ENCODE measurements at regions not wholly inside any gene's neighbourhood (a gene's known extent, or its start where the extent isn't known, plus 50 kb on each side); places are given as distances from the start of the nearest gene placed in this dataset.

DNA sequence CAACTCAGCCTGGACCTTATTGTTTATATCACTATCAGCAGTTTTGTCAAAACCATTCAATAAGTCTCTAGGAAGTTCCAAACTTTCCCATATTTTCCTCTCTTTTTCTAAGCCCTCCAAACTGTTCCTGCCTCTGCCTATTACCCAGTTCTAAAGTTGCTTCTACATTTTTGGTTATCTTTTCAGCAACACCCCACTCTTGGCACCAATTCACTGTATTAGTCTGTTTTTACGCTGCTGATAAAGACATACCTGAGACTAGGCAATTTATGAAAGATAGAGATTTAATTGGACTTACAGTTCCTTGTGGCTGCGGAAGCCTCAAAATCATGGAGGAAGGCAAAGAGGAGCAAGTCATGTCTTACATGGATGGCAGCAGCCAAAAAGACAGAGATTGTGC lies 744.4 kb upstream of the ADAMTS16 start:
- DNase-seq (ENCODE audit: low spot score) = no peak

DNA sequence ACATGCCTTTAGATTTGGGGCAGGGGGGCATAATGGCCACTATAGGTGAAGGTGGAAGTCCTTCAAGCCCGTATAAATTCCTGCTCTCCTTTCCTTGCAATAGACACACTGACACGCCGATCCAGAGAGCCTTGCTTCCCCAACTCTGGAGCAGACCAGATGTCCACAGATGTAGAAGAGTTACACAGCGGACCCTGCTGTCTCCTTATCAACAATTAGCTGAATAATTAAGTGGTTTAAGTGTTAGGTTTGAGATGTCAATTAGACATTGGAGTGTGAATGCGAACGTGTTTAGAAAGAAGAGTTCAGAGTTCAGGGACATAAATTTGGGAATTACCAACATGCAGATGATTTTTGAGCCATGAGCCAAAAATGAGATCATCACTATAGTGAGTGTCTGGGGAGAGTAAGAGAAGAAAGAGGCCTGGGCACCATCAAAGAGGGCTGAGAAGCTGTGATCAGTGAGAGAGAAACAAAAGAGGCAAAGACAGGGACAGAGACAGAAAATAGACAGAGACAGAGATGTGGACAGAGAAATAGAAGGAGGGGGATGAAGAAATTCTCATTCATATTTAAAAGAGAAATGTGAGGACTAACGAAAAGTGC lies 734.4 kb upstream of the ADAMTS16 start:
- no peak for DNase-seq (ENCODE audit: low spot score)

DNA sequence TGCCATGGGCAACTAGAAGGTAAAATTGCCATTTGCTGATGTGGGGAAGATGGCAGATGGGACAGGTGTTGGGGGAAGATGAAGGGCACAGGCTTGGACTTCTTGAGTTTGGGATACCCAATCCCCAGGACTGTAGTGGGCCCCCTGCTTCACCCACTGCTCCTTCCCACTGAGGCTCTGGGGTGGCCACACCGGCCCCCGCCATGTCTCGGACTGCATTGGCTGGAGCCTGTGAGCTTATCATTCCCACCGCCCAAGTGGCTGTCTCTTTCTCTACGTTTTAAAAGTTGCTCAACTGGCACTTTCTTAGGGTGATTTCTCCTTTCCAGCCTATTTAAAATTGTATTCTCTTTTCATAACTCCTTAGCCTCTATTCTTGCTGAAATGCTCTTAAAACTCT lies 730.0 kb upstream of the ADAMTS16 start:
- no peak for DNase-seq (ENCODE audit: low spot score)

DNA sequence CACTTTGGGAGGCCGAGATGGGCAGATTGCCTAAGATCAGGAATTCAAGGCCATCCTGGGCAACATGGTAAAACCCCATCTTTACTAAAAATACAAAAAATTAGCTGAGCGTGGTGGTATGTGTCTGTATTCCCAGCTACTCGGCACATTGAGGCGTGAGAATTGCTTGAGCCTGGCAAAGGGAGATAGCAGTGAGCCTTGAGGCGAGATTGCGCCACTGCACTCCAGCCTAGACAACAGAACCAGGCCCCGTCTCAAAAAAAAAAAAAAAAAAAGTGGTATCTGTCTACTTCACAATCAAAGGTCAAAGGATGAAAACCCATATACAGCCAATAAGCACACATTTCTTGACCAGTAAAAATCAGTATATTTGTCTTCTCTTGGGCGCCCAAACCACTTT lies 728.5 kb upstream of the ADAMTS16 start:
- DNase-seq (ENCODE audit: low spot score) = no peak

DNA sequence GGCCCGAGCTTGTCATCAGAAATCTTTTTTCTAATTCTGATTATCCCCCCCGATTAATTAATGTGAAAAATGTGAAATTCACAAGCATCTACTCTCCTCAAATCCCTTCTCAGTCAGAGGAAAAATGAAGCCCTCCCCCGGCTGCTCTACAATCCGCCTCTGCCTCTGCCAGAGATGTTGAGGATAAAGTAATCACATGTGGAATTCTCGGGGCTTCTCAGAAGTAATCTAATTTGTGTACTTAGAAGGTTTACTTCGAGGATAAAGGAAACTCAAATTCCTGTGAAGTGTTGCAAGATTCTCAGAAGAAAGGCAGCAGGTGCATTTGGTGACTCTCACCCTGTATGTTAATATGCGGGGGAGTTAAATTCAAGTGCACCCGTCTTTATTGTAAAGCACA lies 726.1 kb upstream of the ADAMTS16 start:
- no peak for DNase-seq (ENCODE audit: low spot score)

DNA sequence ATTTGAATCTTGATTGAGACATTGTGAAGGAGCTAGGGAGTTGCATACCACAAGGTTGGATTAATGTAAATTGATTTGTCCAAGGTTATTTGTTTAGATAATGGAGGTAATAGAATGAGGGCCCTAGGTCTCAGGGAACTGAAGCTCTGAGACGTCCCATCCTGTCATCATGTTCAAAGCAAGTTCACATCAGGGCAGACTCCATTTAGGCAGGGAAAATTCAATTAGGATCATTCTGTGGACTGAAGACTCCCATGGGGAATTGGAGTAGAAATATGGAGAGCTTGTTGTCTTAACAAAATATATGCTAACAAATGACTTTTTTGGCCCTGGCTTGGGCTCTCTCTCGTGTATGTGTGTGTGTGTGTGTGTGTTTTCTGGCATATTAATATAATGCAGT lies 722.0 kb upstream of the ADAMTS16 start:
- no peak for DNase-seq (ENCODE audit: low spot score)

DNA sequence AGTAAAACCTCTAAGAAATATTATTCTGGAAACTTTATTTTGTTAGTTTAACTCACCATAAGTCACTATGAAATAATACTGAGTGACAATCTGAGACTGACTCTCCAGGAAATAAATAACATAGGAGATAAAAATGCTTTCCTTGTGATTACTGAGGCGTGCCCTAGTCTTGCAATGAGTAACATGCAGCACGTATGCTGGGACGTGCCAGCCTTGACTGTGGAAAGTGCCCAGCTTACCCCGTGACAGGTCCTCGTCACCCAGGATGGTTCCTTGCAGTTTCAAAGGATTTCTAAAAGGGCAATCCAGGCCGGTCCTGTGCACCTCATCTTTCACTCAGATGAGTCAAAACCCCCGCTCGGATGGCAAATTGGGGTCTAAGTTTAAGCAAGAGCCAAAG lies 720.8 kb upstream of the ADAMTS16 start:
- DNase-seq (ENCODE audit: low spot score) = no peak

DNA sequence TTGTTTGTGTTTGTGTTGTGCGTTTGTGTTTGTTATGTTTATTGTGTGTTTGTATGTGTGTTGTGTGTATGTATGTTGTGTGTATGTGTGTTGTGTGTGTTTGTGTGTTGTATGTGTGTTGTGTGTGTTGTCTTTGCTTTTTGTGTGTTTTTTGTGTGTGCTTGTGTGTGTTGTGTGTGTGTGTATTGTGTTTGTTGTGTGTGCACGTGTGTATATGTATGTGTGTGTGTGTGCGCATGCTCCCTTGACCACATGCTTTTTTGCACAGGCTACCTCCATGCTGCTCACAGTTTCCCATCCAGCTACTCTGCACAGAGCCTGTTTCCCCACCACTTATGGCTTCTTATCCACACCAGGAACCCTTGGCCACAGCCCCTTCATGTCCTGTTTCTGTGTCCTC lies 720.0 kb upstream of the ADAMTS16 start:
- DNase-seq (ENCODE audit: low spot score) = no peak

DNA sequence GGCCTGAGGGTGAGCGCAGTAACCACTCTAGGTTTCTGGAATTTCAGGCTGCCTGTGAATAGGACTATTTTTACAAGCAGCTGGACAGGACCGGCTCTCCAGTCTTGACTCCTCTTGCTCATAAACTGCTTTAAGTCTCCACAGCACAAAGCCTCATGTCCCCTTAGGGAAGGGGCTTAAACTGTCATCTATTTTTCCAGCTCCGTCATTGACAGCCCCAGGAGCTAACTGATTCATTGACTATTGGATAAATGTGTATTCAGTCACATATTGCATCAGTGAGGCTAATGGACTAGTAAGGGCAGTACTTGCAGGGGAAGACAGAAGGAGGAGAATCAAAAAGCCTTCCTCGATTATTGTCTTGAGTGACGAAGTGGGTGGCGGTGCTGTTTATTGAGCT lies 719.4 kb upstream of the ADAMTS16 start:
- no peak for DNase-seq (ENCODE audit: low spot score)

DNA sequence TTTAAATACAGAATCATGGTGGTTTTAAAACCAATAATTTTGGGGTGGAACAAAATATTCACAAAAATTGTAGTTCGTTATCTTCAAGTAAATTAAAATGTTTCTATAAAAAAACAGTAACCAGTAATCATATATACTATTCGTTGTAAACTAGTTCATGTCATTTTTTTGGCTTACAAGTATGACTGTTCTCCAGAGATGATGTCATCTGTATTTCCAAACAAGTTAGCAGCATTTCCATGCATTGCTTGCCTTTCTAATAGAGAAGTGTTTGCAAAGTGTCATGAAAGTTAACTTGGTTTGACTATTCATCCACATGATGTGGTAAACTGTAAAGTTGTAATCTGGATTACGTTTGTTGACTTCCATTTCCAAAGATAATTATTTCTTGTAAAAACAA lies 717.9 kb upstream of the ADAMTS16 start:
- no peak for DNase-seq (ENCODE audit: low spot score)

DNA sequence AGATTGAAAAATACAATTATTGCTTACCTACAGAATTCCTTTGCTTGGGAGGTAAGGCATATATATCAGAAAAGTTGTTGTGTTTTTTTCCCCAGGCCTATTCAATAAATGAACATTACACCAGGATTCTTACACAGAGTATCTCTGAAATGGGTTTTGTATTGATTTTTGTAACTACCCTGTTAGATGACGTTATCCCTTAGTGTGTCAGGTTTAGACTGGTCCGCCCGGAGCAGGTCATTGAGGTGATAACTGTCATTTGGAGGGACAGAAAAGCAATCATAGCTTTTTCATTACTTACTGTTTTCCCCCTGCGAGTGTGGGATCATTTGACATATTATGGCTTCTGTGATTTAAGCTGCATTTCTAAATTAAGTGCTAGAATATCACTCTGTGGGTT lies 715.2 kb upstream of the ADAMTS16 start:
- no peak for DNase-seq (ENCODE audit: low spot score)

DNA sequence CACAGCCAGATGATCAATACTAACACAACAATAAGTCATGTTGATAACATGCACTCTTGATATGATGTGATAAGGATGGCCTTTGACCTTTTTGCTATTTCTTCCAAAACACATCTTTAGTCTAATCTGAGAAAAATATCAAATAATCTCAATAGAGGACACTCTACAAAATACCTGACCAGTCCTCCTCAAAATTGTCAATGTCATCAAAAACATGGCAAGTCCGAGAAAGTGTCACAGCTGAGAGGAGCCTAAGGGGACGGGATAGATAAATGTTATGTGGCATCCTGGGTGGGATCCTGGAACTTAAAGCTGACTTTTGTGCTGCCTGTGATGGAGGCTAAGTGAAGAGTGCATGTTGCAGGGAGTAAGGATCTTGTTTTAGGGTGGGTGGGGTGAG lies 699.6 kb upstream of the ADAMTS16 start:
- DNase-seq (ENCODE audit: low spot score) = no peak

DNA sequence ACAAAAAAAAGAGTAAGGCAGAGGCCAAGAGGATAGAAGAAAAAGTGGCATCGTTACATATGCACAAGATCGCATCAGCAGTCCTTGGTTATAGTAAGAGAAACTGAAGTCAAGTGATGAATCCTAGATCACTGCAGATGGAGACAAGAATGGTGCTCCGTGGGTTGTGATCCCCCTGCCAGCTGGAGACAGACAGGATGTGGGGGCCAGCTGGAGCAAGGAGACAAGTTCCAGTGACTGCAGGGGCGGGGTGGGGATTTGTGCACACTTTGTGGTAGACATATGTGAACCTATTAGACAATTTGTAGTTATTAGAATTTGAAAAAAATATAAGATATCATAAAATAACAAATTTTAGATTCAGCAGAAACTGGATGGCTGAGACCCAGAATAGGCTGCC lies 697.9 kb upstream of the ADAMTS16 start:
- no peak for DNase-seq (ENCODE audit: low spot score)

DNA sequence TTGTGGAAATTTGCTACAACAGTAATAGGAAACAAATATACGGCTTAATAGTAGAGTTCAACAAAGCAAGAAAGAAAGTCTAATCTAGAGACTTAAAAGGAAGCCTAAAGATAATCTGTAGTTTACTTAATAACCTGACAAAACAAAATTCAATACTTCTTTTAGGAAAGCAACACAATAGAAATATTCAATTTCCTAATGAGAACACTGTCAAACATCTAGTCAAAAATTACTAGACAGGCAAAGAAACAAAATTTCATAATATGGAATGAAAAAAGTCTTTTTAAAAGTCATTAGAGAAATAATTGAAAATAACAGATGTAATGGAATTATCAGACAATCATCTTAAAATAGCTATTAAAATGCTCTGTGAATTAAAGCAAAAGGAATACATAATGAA lies 692.5 kb upstream of the ADAMTS16 start:
- DNase-seq (ENCODE audit: low spot score) = no peak

DNA sequence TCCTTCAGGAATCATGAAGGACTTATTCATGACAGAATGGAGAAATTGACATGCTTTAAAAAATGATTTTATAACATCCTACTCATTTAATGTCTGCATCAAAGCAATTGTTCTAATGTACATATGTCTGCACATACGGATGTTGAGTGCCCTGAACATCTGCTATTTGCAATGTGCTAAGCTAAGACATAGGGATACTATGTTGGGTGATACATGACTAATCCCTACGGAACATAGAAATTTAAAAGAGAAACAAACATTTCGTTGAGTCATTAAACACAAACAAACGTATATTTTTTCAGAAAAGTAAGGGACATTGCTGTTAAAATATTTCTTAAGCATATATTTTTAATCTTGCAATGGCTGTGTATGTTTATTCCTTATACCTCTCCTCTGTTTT lies 686.5 kb upstream of the ADAMTS16 start:
- DNase-seq (ENCODE audit: low spot score) = no peak

DNA sequence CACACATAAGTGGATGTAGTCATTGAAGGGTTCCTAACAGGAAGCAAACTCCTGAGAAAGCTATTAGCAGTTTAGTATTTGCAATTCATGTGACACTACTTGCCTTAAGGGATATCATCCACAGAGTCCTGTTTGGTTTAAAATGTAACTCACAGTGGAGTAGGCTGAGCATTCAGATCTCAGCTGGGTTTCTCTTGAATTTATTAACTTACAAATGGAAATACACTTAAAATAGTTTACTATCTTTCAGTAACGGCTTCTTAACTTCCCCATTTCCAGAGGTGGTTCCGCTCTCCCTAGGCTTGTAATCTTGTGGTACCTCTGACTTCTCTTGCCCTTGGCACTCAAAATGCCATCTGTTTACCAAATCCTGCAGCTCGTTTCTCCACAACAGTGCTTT lies 660.7 kb upstream of the ADAMTS16 start:
- DNase-seq (ENCODE audit: low spot score) = no peak

DNA sequence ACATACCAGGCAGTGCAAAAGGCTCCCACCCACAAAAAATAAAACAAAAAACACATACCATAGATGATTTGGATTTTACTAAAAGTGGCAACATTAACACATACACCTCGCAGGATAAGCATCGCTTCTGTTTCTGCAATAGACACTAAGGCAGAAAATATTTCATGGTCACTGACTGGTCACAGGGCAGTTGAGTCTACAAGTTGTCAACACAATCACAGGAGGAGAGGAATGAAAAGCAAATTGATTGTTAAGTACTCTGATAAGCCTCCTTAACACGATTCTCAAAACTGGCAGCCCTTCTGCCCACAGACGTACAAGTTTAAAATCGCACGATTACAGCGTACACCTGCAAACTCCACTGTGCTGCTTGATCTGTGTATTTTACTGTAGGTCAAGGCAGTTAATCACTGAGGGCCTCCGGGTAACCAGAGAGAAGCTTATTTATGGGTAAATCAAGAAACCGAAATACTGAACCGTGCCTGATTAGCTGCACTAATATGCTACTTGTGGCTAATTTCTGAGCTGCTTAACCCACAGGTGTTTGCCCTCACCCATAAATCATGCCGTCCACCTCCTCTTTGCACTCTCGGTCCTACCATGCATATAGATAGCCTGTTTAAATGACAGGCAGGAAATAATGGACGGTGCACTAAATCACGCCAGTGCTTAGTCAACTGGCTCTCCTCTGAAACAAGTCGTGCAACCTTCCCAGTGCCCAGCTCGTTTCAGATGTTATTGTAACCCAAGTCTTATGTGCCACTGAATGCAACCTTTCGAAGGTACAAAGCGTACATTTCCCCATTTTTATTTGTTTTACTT lies 659.4 kb upstream of the ADAMTS16 start:
- no peak for DNase-seq (ENCODE audit: low spot score)

DNA sequence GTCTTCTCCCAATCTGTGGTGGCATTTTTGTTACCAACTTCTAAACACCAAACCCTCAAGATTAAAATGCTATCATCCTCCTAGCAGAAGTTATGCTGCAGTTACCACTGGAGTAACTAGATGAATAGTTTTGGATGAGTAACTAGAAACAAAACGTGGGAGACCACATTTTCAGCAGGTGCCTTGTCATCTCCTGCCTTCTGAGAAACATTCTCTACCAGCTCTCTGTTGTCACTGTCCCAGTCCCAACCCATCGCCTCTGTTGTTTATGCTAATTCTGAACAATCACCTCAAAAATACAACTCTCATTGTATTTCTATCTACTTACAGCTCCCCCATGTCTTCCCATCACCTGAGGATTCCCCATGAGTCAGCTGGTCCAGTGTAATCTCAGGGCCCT lies 652.5 kb upstream of the ADAMTS16 start:
- DNase-seq (ENCODE audit: low spot score) = no peak

DNA sequence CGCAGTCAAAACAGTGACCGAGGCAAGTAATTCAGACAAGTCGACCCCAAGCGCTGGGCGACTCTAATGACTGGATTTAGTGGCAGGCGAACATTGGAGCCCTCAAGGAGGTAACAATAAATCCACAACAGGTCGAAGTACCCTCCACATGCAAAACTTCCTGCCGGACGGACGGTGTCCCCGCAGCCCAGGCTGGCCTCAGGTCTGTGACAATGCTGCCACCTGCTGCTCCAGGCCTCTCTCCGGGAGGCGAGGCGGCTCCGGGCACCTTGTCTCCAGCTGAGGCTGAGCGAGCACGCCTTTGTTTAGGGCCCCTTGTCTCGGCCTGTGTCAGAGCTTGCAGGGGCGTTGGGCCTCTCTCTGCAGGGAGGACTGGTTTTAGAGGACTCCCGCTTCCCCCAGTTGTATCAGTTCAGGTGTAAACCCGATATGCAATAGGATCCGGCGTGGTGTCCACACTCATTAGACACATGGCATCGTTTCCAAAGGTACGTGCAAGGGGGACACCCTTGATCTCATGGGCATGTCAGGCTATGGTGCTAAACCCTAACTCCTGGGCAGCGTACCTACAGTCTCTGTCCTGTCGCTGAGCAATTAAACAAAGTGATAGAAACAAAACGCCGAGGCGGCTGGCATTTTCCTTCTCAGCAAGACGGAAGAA lies 628.0 kb upstream of the ADAMTS16 start:
- DNase-seq (ENCODE audit: low spot score) = no peak

DNA sequence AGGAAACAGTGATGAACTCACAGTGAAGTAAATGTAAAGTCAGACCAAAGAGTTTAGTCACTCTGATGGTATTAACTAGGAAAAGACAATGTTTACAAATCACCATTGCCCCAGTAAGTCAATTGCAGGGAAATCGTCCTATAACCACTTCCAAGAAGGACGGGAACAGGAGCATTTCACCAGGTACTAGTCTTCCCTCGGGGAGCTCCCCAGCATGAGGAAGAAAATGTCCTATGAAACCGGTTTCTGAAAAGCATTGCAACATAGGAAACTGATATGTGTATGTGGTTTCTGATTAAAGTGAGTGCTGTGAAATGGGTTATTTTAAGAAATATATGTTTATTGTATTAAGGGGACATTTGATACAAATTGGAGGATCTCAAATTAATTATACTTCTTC lies 626.7 kb upstream of the ADAMTS16 start:
- DNase-seq (ENCODE audit: low spot score) = no peak

DNA sequence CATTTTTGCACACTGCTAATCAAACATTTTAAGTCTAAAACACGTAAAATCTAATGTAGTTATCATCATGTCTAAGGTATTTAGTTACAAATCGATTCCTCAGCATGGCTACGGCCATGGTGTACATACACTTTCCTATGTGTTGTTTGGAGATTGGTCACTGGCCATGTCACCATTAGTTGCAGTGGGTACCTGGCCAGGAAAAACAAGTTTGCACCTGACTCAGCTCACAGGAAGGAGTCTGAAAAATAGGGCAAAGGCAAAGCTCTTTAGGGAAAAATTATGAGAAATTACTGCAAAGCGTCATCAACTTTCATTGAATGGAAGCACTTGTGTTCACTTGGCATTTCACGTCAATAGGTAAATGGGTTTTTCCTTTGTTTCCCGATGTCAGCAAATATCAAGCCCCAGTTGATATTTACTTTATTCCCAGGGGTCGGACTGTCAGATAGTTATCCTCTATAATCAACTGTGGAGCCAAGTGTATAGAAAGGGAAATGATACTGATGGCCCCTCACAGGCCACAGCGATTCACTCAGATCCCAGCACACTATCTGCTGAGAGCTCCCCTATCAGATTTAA lies 626.0 kb upstream of the ADAMTS16 start:
- no peak for DNase-seq (ENCODE audit: low spot score)

DNA sequence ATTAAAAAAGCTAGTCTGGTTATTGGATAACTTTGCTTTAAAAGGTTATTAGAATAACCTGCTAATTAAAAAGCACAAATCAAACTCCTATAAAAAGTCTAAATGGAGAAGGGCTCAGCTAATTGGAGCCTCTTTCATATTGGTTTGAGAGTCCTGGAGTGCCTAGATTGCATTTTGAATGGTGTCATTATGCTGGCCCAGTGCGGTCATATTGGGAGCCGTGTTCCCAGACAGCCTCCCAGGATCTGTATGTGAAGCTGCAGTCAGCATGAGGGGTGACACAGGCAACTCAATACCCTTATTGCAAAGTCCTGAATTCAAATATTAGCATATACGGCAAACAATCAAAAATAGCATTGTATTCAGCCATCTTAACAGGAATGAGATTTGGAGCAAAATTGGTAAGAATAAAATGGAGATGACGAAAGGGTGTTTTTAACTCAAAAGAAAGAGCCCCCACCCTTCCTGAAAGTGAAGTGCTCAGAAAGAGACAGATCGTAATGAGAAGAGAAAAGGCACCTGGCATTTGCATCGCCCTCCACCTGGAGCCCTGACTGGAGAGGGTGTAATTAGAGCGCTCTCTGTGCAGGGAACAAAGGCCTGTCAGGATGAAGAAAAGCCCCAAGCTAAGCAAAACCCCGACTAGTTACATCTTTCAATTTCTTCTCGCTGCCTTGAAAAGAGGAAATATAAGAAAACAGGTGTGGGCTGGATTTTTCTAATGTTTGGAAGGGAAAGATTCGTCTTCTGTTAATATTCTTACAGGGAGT lies 621.0 kb upstream of the ADAMTS16 start:
- DNase-seq (ENCODE audit: low spot score) = no peak

All from kidney capillary endothelial cell (primary cell).